ENCODE measurements at regions not wholly inside any gene's neighbourhood (a gene's known extent, or its start where the extent isn't known, plus 50 kb on each side); places are given as distances from the start of the nearest gene placed in this dataset.

DNA sequence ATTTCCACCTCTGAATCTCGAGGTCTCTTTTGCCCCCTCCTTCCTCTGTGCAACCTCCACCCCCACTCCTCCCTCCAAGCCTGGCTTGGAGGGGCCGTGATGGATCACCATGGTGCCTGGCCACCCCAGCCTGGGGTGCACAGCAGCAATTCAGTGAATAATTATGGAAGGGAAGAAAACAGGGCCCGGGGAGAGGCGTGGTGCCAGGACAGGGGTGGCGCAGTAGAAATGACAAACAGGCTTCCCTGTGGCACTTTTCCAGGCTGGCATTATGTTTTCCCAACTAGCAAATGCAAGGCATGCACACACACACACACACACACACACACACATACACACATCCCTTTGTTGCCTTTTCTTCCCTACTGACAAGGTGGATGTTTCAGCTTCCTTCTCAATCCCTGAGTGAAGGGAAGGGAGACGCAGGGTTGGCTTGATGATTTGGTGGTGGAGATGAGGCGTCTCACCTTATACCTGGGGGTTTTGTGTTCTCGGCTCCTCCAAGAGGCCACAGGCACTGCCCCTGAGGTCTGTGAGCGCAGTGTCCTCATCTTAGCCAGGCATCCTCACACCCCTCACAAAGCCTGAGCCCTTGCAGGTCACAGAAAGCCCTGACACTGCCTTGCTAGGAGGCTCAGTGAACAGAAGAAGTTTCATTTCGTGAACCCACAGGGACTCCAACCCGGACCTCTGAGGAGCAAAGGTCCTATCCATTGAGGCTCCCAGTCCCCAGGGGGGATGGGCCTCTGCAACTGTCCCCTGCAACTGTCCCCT is 215.8 kb downstream of the MATN1 start:
- no peak overlapping the region for H3K9ac ChIP-seq (ENCODE audit: control insufficient read depth, insufficient read depth, low read length)
- 9% methylated on average over 11 of the region's 11 CpGs for WGBS (ENCODE audit: insufficient coverage, insufficient replicate concordance, low lambda C conversion rate, missing lambda C conversion rate)
- H2AFZ ChIP-seq (ENCODE audit: control insufficient read depth, low read depth, low read length): no peak overlapping the region
- H3K4me2 ChIP-seq (ENCODE audit: control insufficient read depth, insufficient read depth): no peak overlapping the region
- no peak for DNase-seq (ENCODE audit: low read depth, low spot score)
- H3K9me3 ChIP-seq (replicated peaks; ENCODE audit: control insufficient read depth, insufficient read depth, low read length): no peaks in the 10 kb centered on the region
- H3K79me2 ChIP-seq (ENCODE audit: control insufficient read depth, insufficient read depth, low read length): no peaks in the 10 kb centered on the region
- no peak overlapping the region for H3K4me3 ChIP-seq
- FAIRE-seq: no peak
- no peak overlapping the region for H3K27ac ChIP-seq (ENCODE audit: control insufficient read depth, insufficient read depth)
- TF ChIP-seq, protein P1, sequence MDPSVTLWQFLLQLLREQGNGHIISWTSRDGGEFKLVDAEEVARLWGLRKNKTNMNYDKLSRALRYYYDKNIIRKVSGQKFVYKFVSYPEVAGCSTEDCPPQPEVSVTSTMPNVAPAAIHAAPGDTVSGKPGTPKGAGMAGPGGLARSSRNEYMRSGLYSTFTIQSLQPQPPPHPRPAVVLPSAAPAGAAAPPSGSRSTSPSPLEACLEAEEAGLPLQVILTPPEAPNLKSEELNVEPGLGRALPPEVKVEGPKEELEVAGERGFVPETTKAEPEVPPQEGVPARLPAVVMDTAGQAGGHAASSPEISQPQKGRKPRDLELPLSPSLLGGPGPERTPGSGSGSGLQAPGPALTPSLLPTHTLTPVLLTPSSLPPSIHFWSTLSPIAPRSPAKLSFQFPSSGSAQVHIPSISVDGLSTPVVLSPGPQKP (IDR thresholded peaks at IDR 0.05; ENCODE audit: low read depth, low read length): no peak
- TF ChIP-seq SUPT20H (IDR thresholded peaks at IDR 0.05; ENCODE audit: borderline replicate concordance, control insufficient read depth, low read depth, low read length) (no peak), RBBP5 (conservative IDR thresholded peaks at IDR 0.05) (no peak), CBFB (IDR thresholded peaks at IDR 0.05; ENCODE audit: low read depth) (no peak), DPF2 (IDR thresholded peaks at IDR 0.05) (no peak), TCF3 (IDR thresholded peaks at IDR 0.05; ENCODE audit: borderline replicate concordance, insufficient read depth, low read depth, low read length) (no peak), MXI1 (IDR thresholded peaks at IDR 0.05; ENCODE audit: low read depth, low read length) (no peak), JUNB (IDR thresholded peaks at IDR 0.05) (no peak), TCF12 (IDR thresholded peaks at IDR 0.05; ENCODE audit: low read depth, low read length) (no peak), YY1 (IDR thresholded peaks at IDR 0.05; ENCODE audit: low read depth, low read length) (no peak), FOXM1 (IDR thresholded peaks at IDR 0.05; ENCODE audit: low read depth, low read length) (no peak), ZBED1 (IDR thresholded peaks at IDR 0.05; ENCODE audit: borderline replicate concordance) (no peak), HCFC1 (IDR thresholded peaks at IDR 0.05; ENCODE audit: low read length) (no peak), PAX8 (IDR thresholded peaks at IDR 0.05) (no peak), NFYB (IDR thresholded peaks at IDR 0.05; ENCODE audit: insufficient read depth, low read depth, low read length) (no peak)
- TF ChIP-seq, protein P2, sequence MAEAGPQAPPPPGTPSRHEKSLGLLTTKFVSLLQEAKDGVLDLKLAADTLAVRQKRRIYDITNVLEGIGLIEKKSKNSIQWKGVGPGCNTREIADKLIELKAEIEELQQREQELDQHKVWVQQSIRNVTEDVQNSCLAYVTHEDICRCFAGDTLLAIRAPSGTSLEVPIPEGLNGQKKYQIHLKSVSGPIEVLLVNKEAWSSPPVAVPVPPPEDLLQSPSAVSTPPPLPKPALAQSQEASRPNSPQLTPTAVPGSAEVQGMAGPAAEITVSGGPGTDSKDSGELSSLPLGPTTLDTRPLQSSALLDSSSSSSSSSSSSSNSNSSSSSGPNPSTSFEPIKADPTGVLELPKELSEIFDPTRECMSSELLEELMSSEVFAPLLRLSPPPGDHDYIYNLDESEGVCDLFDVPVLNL (IDR thresholded peaks at IDR 0.05; ENCODE audit: low read depth, low read length): no peak
- TF ChIP-seq, protein P3, sequence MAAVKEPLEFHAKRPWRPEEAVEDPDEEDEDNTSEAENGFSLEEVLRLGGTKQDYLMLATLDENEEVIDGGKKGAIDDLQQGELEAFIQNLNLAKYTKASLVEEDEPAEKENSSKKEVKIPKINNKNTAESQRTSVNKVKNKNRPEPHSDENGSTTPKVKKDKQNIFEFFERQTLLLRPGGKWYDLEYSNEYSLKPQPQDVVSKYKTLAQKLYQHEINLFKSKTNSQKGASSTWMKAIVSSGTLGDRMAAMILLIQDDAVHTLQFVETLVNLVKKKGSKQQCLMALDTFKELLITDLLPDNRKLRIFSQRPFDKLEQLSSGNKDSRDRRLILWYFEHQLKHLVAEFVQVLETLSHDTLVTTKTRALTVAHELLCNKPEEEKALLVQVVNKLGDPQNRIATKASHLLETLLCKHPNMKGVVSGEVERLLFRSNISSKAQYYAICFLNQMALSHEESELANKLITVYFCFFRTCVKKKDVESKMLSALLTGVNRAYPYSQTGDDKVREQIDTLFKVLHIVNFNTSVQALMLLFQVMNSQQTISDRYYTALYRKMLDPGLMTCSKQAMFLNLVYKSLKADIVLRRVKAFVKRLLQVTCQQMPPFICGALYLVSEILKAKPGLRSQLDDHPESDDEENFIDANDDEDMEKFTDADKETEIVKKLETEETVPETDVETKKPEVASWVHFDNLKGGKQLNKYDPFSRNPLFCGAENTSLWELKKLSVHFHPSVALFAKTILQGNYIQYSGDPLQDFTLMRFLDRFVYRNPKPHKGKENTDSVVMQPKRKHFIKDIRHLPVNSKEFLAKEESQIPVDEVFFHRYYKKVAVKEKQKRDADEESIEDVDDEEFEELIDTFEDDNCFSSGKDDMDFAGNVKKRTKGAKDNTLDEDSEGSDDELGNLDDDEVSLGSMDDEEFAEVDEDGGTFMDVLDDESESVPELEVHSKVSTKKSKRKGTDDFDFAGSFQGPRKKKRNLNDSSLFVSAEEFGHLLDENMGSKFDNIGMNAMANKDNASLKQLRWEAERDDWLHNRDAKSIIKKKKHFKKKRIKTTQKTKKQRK (IDR thresholded peaks at IDR 0.05; ENCODE audit: low read depth, low read length): no peak
- TF ChIP-seq, protein P4, sequence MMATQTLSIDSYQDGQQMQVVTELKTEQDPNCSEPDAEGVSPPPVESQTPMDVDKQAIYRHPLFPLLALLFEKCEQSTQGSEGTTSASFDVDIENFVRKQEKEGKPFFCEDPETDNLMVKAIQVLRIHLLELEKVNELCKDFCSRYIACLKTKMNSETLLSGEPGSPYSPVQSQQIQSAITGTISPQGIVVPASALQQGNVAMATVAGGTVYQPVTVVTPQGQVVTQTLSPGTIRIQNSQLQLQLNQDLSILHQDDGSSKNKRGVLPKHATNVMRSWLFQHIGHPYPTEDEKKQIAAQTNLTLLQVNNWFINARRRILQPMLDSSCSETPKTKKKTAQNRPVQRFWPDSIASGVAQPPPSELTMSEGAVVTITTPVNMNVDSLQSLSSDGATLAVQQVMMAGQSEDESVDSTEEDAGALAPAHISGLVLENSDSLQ (IDR thresholded peaks at IDR 0.05): no peak
- H3K36me3 ChIP-seq (ENCODE audit: control insufficient read depth in 2 of 2, insufficient read depth in 2 of 2, low read length in 1 of 2): no peaks in the 10 kb centered on the region
- no peak for ATAC-seq
- BruUV-seq (replicated peaks): no TSS peak
- no peaks in the 10 kb centered on the region for H3K27me3 ChIP-seq (replicated peaks in 1 of 2; ENCODE audit: control insufficient read depth in 2 of 2, insufficient read depth in 2 of 2, low read length in 1 of 2)
- no peaks in the 10 kb centered on the region for H3K4me1 ChIP-seq (ENCODE audit: control insufficient read depth, insufficient read depth, low read length)
- in situ Hi-C loops (cut with MboI): no loop called here
- ChIA-PET SMC1A (ENCODE audit: uncharacterized antibody, unreplicated experiment) (no interaction called here), POLR2A (no interaction called here), CTCF (no interaction called here), RAD21 (ENCODE audit: unreplicated experiment) (no interaction called here)
- H4K20me1 ChIP-seq (ENCODE audit: control insufficient read depth, insufficient read depth): no peaks in the 10 kb centered on the region
- intact Hi-C loops (cut with micrococcal nuclease; ENCODE audit: unreplicated experiment): no loop called here
